Esophagus muscularis mucosa (tissue), 3 donors: ENCODE measurements at regions not wholly inside any gene's neighbourhood (a gene's known extent, or its start where the extent isn't known, plus 50 kb on each side); places are given as distances from the start of the nearest gene placed in this dataset.

Source experiments
- CTCF ChIP-seq, 3 experiments: fragments of 200-600 bp in 2 of 3; fragments of 450-650 bp in 1 of 3; sonication (generic) in 2 of 3; IDR thresholded peaks; one replicate each; pipeline ENCODE4 v1.5.1; 2017 to 2019; ENCODE audit warnings: antibody characterized with exemption in 3 of 3, mild to moderate bottlenecking in 2 of 3, moderate library complexity in 1 of 3
- POLR2A ChIP-seq: fragments of 450-650 bp; IDR thresholded peaks from one replicate; pipeline ENCODE4 v1.6.1; 2017; ENCODE audit warnings: antibody characterized with exemption, moderate library complexity, mild to moderate bottlenecking, low read depth

- TF ChIP-seq POLR2A (no peak), CTCF (IDR thresholded peaks at IDR 0.05) (no peak)
Measured at GRCh38 chr4:152190907-152191306, 345.0 kb downstream of the FBXW7 start.
